GM18505 (cell line): ENCODE measurements at regions not wholly inside any gene's neighbourhood (a gene's known extent, or its start where the extent isn't known, plus 50 kb on each side); places are given as distances from the start of the nearest gene placed in this dataset.

Experiments
- ATAC-seq: cut with Tn5 transposase; IDR thresholded peaks from one replicate; pipeline ENCODE4 v1.9.1; 2021; ENCODE audit not compliant: unreplicated experiment
- POLR2A ChIP-seq: IDR thresholded peaks from 4 replicates; pipeline ENCODE4 v1.6.1; 2011; ENCODE audit warnings: borderline replicate concordance; ENCODE audit not compliant: insufficient read depth, insufficient read length; ENCODE audit errors: extremely low read depth

DNA sequence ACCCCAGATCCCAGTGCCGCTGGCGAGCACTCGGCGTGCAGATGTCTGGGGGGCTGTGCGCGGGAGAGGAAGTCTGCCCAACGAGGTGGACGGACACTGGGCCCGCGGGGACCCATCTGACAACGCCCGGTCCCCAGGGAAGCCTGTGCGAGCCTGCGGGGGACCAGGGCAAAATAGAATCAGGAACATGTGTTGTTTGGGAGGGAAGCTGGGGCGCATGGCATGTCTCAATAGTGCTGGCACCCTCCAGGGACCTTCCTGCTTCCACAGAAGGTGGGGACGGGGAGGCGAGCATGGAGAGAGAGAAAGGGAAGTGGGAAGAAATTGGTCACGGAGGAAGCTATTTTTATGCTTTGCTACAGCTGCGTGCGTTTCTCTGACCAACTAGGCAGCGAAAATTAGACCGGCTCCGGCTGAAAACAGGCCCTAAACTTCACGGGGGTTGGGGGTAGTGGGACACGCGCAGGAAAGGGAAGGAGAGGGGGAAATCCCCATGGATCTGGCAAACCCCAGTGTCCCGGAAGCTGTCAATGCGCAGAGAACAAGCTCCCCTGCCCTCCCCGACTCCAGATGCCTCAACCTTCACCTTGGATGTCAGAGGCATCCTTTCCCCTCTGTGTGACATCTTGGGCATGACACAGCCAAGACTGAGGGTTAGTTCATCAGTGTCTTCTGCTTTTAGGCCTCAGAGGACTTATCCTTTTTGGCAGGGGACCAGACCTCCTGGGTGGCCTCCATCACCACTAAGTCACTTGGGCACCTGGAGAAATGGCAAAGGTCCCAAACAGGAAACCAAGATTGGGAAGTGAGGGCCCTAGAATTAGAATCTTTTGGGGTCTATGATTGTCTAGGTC is 169.8 kb upstream of the BCOR start:
- ATAC-seq, result no peak
- no peak for TF ChIP-seq POLR2A

DNA sequence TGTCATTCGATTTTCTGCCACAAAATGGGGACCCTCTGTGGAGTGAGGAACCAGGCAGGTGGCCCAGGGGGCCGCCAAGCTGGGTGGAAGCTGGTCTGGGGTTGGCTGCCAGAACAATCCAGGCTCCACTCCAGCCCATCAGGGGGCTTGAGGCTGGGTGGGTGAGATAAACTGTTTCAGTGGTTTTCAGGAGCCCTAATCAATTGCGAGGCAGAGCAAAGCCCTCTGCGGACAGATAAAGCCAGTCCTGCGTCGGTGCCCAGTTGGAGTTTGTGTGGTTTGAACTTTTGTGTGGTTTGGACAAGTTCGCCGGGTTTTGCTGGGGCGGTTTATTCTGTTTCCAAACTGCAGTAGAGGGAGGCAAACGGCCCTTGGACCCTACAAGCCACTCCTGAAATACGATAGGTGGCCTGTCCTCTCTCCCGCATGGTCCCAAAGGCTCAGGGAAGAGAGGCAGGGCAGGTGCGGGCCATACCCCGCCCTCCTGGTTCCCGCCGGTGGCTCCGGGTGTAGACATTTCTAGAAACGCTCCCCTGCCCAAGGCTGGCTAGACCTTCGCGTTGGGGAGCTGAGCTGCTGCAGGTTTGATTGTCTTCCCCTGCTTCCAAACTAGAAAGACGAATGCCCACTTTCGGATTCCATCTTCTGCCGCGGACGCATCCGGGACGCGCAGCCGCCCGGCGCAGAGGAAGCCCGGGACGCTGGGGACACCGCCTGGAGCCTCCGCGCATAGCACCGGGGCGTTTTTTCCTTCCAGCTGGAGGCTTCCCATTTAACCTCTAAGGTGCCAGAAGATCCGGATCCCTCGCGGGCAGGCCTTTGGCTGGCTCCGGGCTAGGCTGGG is 169.0 kb upstream of the BCOR start:
- no peak for ATAC-seq
- no peak for TF ChIP-seq POLR2A

DNA sequence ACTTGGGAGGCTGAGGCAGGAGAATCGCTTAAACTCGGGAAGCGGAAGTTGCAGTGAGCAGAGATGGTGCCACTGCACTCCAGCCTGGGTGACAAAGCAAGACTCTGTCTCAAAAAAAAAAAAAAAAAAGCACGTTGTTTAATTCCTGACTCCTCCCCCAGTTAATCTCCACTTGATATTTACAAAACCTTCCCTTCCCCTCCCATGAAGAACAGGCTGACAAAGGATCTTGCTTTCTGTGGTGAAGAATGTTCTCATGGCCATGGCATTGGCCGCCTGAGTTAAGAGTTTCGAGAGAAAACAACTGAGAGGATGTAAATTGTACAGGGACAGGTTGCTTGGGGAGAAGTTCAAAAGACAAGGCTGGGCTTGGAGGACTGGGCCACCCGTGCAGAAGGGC is 168.2 kb upstream of the BCOR start:
- TF ChIP-seq POLR2A, result no peak
- no peak for ATAC-seq

DNA sequence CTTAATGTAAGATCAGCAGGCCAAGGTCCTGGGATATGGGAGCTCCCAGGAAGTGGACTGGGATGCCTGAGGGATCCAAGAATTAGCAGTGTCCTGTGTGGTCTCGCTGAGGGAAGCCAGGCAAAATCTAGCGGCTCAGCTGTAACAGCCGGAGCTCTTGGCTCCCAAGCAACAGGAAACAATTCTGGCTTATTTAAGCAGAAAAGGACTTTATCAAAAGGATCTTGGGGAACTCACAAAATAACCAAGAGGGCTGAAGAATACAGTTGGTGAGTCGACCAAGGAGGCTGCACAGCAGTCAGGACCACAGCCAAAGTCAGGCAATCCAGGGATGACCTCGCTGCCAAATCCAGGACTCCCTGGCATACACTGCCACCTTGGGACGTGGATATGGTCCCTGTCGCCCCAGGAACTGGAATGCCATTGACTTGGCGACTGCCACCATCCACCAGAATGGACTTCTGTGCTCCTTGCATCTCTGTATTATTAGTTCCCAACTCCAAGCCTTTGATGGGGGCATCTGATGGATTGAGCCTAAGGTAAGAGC is 165.3 kb upstream of the BCOR start:
- TF ChIP-seq POLR2A, result no peak
- ATAC-seq, result no peak

DNA sequence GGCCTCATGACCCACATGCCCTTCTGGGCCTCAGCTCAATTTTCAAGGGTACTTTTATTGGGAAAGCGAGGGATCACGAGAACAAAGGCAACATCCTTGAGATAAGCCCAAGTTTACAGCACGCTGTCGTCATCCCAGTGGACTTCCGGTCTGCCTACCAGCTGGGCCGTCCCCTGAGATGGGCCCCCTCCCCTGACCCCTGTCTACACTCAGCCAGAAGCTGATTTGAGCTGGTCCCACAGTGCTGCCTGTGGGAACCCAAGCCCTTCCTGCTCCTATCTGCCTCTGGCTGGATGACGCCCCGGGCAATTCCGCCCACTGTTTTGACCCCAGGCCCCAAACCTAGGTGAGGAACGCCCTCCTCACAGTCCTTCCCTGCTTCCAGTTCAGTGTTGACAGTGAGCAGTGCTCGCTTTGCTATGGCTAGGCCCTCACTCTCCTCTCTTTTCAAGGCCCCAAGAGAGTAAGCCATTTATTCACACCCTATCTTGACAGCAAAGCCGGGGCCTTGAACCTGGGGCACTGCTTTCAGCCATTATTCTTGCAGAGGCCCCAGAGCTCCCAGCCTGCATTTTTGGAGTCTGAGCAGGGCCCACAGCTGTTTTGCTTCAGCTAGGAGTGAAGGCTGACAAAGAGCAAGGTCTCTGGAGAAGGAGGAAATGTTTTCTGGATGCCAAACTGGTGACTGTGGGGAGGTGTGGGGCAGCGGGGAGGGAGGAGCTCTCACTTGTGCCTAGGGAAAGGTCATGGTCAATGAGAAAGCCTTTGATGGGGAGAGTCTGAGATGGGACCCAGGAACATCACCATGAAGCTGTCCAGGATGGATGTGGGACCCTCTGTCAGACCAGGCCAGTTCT is 164.6 kb upstream of the BCOR start:
- ATAC-seq, result no peak
- TF ChIP-seq POLR2A, result no peak

DNA sequence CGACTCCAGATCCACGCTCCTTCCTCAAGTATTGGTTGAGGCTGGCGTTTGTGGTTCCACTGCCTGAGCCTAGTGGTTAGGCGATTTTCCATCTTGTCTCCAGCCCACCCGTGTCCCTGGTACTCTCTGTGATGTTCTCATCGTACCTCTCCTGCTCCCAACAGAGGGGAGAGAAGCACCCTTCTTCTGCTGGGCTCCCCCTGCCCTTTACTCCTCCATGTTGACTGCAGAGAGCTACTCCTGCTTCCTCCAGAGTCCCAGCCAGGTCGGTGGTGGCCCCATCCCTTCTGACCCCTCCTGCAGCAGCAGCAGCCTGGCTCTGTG is 164.0 kb upstream of the BCOR start:
- TF ChIP-seq POLR2A, result no peak
- ATAC-seq, result no peak

DNA sequence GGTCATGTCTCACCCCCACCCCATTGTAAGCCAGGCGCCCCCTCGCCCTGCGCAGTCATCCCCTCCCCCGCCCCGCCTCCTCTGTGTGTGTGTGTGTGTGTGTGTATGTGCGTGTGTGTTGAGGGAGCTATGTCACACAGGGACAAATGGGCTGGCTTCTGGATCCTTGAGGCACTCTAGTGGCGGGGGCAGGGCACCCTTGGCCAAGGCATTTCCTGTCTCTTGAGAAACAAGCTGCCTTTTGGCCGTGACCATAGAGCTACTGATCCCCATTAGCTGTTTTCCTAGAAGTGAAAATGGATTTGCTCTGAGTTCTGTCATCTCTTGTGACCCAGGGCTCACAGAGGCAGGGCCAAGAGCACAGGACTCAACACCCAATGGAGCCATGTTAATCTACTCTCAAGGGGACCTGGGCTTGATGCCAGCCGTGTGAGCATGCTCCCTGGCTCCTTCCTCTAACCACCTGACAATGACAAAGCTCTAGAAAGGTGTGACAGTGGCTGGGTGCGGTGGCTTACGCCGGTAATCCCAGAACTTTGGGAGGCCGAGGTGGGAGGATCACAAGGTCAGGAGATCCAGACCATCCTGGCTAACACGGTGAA is 162.5 kb upstream of the BCOR start:
- TF ChIP-seq POLR2A, result no peak
- no peak for ATAC-seq

DNA sequence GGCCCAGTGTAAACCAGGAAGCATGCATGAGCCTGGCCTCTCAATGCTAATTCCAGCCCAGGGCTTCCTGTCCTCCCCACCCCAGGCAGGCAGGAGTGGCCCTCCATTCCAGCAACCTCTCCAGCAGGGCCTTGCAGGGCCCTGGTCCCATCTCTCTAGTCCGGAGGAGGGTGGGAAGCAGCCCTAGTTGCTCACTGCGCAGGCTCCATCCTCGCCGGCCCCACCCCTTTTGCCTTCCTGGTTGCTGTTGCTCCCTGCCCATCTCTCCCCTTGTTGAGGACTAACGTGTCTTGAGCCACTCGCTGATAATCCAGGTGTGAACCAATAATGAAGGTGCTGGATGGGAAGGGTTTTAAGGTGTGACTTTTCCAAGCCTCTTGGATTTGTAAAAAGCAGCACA is 161.2 kb upstream of the BCOR start:
- TF ChIP-seq POLR2A, result no peak

DNA sequence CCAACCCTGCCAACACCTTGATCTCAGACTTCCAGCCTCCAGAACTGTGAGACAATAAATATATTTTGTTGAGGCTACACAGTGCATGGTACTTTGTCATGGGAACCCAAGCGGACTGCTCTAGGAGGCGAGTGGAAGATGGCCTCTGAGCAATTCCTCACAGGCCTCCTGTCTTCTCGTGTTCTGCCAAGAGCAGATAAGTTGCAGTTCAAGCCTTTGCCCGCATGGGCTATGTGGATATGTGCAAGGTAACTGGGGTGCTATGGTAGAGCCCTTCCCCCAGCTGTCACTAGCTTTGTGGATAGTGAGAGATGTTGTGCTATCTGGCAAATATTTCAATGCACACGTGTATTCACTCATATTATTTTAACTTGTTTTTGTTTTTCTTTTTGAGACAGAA is 156.0 kb upstream of the BCOR start:
- ATAC-seq, result no peak
- no peak for TF ChIP-seq POLR2A

More for the DNA sequence above, 161.2 kb upstream of the BCOR start:
- no peak for ATAC-seq

DNA sequence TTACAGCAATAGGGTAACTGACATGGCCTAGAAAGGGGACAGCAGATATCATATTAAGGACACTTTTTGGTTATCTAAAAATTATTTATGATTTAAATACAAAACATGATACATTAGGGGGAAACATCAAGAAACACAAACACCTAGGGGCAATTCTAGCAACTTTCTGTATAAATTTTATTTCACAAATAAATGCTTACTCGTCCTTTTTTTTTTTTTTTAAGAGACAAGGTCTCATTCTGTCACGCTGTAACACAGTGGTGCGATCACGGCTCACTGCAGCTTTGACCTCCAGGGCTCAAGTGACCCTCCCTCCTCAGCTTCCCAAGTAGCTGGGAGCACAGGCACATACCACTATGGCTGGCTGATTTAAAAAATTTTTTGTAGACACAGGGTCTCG is 151.8 kb upstream of the BCOR start:
- no peak for TF ChIP-seq POLR2A
- no peak for ATAC-seq

DNA sequence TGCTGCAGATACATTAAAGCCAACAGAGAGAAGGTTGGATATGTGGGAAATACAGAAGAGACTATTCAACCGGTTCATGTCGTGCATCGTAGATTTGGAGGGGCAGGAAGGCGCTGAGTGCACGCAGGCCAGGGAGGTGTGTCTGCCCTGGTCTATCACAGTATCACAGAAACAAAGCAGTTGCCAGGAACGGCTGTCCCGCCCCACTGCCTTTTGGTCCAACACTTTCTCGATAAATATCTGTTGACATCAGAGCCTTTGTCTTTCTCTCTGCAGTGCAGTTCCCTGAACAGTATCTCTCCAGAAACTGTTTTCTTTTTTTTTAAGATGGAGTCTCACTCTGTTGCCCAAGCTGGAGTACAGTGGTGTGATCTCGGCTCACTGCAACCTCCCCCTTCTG is 151.1 kb upstream of the BCOR start:
- no peak for ATAC-seq
- TF ChIP-seq POLR2A, result no peak

DNA sequence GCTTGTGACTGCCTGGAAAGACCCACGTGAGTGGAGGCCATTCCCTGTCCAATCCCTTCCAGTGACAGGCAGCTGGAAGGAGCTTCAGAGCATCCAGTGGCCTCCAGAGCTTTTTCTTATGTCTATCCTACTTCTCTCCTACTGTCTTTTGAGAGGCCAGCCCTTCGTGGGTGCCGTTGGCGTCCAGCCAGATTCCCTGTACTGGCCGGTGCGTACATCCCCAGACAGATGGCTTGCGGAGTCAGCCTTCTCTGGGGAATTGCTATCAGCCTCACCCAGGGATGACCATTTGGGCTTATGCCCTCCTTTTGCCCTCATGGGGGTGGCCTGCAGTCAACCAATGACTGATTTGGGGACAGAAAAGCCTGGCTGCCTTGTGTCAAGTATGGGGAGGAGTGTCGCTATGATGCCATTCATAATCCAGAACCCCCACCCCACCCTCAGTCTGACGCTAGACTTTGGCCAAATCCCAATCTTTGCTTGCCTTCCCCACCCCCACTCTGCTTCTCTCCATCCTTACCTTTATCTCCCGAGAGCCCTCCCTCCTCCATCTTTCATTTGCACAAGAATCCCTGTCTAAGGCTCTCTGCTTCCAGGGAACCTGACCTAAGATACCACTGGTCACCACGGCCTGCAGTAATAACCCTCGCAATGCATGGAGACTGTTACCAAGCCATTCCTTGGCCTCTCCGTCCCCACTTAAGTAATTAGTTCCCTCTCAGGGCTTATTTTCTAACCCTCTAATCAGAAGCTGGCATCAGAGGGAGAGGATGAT is 150.3 kb upstream of the BCOR start:
- no peak for TF ChIP-seq POLR2A

DNA sequence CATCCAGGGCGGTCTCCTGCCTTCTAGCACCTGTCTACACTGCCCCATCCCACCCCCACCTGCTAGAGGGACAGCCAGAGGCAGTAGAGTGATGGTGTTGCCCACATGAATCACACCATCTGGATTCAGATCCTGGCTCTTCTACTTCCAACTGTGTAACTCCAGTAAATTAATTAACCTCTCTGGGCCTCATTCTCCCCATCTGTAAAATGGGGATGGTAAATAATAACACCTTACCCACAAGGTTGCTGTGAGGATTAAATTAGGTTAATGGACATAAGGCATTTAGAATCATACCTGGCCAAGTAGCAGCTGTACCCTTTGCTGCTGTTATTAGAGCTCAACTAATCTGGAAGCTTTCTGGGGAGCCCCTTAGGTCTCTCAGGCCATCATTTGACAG is 149.6 kb upstream of the BCOR start:
- no peak for TF ChIP-seq POLR2A
- ATAC-seq, result no peak

More for the DNA sequence above, 150.3 kb upstream of the BCOR start:
- ATAC-seq, result no peak
